ENCODE measurements at regions not wholly inside any gene's neighbourhood (a gene's known extent, or its start where the extent isn't known, plus 50 kb on each side); places are given as distances from the start of the nearest gene placed in this dataset.

DNA sequence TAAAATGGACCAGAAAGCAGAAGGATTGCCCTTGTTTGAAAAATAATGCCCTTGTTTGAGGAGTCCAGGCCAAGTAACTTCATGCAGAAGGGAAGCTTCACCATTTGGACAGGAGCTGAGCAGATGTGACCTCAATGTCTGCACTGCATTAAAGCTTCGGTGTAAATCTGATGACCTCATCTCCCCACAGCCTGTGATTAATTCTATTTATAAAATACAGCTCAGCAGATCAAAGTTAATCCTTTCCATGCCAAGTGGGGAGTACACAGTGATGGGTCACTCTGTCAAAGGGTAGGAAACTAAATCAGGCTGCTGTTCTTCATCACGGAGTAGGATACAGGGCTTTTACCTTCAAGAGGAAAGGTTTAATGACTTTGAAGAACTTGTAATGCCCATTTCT, 533.7 kb downstream of the RPS29 start:
- 11 to 18% (median 17%) methylated on average over 2 of the region's 2 CpGs for WGBS, 3 donors
- H3K4me1 ChIP-seq (ENCODE audit: insufficient read depth): no peaks in the 10 kb centered on the region
- H3K4me3 ChIP-seq: no peak overlapping the region
- intact Hi-C loops (cut with DNase I): no loop called here
- no peak for DNase-seq
- no peaks in the 10 kb centered on the region for H3K9me3 ChIP-seq
- TF ChIP-seq CTCF (IDR thresholded peaks at IDR 0.05) (no peak), EP300 (IDR thresholded peaks at IDR 0.05) (no peak), POLR2A (IDR thresholded peaks at IDR 0.05) (no peak)
- no peaks in the 10 kb centered on the region for H3K27me3 ChIP-seq
- H3K27ac ChIP-seq: no peak overlapping the region
- no peaks in the 10 kb centered on the region for H3K36me3 ChIP-seq

DNA sequence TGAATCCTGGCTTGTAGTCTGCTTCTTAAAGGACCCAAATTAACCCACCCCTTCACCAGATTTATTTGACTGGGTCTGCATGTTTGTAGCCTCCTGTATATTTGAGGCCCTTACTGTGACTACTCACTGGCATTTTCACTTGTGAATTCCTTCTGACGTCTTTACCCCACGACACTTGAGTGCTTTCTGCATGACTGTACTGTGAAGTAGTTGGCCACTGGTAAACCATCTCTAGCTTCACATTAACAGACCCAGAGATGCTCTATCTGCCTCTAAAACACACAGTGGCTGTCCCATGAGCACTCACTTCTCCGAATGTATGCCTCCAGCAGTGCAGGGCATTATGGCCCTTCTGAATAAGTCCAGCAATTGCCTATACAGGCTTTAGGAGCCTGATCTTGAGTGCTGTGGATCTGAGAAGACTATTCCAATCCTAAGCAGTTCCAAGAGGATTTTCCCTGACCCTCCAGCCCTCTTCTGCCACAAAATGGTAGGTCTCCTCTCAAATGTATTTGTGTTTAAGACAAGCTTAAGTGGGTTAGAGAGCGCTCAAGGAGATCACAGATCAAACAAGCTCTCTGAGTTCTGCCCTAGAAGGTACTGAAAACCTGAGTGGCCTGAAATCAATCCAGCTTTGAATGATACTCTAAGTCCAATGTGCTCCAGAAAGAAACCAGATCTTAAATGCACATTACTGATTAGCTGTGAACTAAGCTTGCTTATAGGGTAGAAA, 534.7 kb downstream of the RPS29 start:
- intact Hi-C loops (cut with DNase I): no loop called here
- no peak overlapping the region for H3K27ac ChIP-seq
- H3K9me3 ChIP-seq: no peaks in the 10 kb centered on the region
- no peaks in the 10 kb centered on the region for H3K27me3 ChIP-seq
- no peaks in the 10 kb centered on the region for H3K4me1 ChIP-seq (ENCODE audit: insufficient read depth)
- no peak for TF ChIP-seq POLR2A (IDR thresholded peaks at IDR 0.05)
- no peak for TF ChIP-seq CTCF (IDR thresholded peaks at IDR 0.05)
- TF ChIP-seq EP300 (IDR thresholded peaks at IDR 0.05): no peak
- H3K36me3 ChIP-seq: no peaks in the 10 kb centered on the region
- WGBS, 3 donors: 74 to 94% (median 84%) methylated on average over 4 of the region's 4 CpGs
- no peak for DNase-seq
- H3K4me3 ChIP-seq: no peak overlapping the region

- no peaks in the 10 kb centered on the region for H3K4me1 ChIP-seq (ENCODE audit: insufficient read depth)
- H3K27ac ChIP-seq: no peak overlapping the region
- no peak for DNase-seq
- intact Hi-C loops (cut with DNase I): no loop called here
- 72 to 81% (median 76%) methylated on average over 2 of the region's 2 CpGs for WGBS, 3 donors
- no peaks in the 10 kb centered on the region for H3K9me3 ChIP-seq
- TF ChIP-seq POLR2A (IDR thresholded peaks at IDR 0.05): no peak
- no peak for TF ChIP-seq CTCF (IDR thresholded peaks at IDR 0.05)
- TF ChIP-seq EP300 (IDR thresholded peaks at IDR 0.05): no peak
- no peak overlapping the region for H3K4me3 ChIP-seq
- H3K27me3 ChIP-seq: no peaks in the 10 kb centered on the region
- H3K36me3 ChIP-seq: no peaks in the 10 kb centered on the region
Measured at GRCh38 chr14:49050822-49051221, 535.4 kb downstream of the RPS29 start.

GRCh38 chr14:49049711-49050110, 536.5 kb downstream of the RPS29 start:
- no peak for DNase-seq
- no peaks in the 10 kb centered on the region for H3K4me1 ChIP-seq (ENCODE audit: insufficient read depth)
- intact Hi-C loops (cut with DNase I): no loop called here
- no peak overlapping the region for H3K4me3 ChIP-seq
- H3K9me3 ChIP-seq: no peaks in the 10 kb centered on the region
- H3K36me3 ChIP-seq: no peaks in the 10 kb centered on the region
- no peaks in the 10 kb centered on the region for H3K27me3 ChIP-seq
- TF ChIP-seq POLR2A (IDR thresholded peaks at IDR 0.05) (no peak), CTCF (IDR thresholded peaks at IDR 0.05) (no peak), EP300 (IDR thresholded peaks at IDR 0.05) (no peak)
- H3K27ac ChIP-seq: no peak overlapping the region

Measured in ovary (tissue), 7 donors.